Muscle layer of duodenum (tissue), 2 donors: ENCODE measurements at regions not wholly inside any gene's neighbourhood (a gene's known extent, or its start where the extent isn't known, plus 50 kb on each side); places are given as distances from the start of the nearest gene placed in this dataset.

Experiments
- H3K27ac ChIP-seq: one replicate; pipeline ENCODE4 v1.7.0; 2013; ENCODE audit warnings: mild to moderate bottlenecking, low read length
- H3K27me3 ChIP-seq: one replicate; pipeline ENCODE4 v1.7.0; 2013; ENCODE audit warnings: low read depth, mild to moderate bottlenecking, control low read depth, low read length
- H3K36me3 ChIP-seq, 2 donors: one replicate each; pipeline ENCODE4 v1.7.0; 2013; ENCODE audit warnings: low read length in 2 of 2, control low read depth in 1 of 2, mild to moderate bottlenecking in 1 of 2; ENCODE audit not compliant: insufficient read depth in 2 of 2, control insufficient read depth in 1 of 2
- H3K4me1 ChIP-seq, 2 donors: one replicate each; pipeline ENCODE4 v1.7.0; 2013; ENCODE audit warnings: low read length in 2 of 2, mild to moderate bottlenecking in 2 of 2, control low read depth in 1 of 2, moderate library complexity in 1 of 2; ENCODE audit not compliant: insufficient read depth in 2 of 2, control insufficient read depth in 1 of 2
- H3K4me3 ChIP-seq, 2 donors: one replicate each; pipeline ENCODE4 v1.7.0; 2013; ENCODE audit warnings: low read length in 2 of 2, low read depth in 1 of 2, mild to moderate bottlenecking in 1 of 2
- H3K9me3 ChIP-seq, 2 donors: one replicate each; pipeline ENCODE4 v1.7.0; 2013; ENCODE audit warnings: low read length in 2 of 2, control low read depth in 1 of 2, mild to moderate bottlenecking in 1 of 2; ENCODE audit not compliant: control insufficient read depth in 1 of 2
- donor health status: healthy.

DNA sequence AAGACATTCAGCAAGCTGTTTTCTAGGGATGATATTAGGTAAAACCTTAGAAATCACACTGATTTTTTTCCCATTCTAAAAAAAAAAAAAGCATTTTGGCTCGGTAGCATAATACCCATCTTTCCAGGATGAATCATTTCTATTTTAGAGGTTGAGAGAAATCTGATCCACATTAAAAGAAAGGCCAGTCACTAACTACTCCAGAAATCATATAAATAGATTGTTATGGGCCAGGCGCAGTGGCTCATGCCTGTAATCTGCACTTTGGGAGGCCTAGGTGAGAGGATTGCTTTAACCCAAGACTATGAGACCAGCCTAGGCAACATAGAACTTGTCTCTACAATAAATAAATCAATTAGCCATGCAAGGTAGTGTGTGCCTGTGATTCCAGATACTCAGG, 164.3 kb downstream of the BAMBI start:
- Histone ChIP-seq H3K4me1 (peaks cover 0 to 8% of the 10 kb centered on the region in 2 donors), H3K27ac (no peak overlapping the region), H3K9me3 (peaks cover 0 to 14% of the 10 kb centered on the region in 2 donors), H3K4me3 (no peak overlapping the region), H3K36me3 (no peaks in the 10 kb centered on the region), H3K27me3 (no peaks in the 10 kb centered on the region)

DNA sequence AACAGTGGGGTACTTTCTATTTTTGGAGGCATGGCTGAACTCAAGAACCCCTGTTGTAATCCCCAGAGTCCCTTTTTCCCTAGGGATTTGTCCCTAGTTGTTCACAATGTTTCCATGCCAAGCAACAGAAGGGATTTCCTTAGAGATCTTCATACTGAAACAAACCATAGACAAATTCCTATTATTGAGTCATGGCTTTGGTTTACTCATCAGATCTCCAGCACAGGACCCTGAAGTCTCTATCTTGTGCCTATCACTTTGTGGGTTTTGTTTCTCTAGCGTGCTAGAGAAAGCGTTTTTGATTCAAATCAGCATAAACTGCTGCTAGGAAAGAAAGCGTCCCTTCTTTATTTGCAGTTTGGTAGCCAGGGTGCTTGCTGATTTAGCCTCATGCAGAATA, 165.0 kb downstream of the BAMBI start:
- H3K27me3 ChIP-seq, result no peaks in the 10 kb centered on the region
- H3K36me3 ChIP-seq, result no peaks in the 10 kb centered on the region
- H3K4me1 ChIP-seq, result peaks cover 0 to 8% of the 10 kb centered on the region in 2 donors
- H3K4me3 ChIP-seq, result no peak overlapping the region
- H3K27ac ChIP-seq, result no peak overlapping the region
- peaks cover 0 to 14% of the 10 kb centered on the region in 2 donors for H3K9me3 ChIP-seq

DNA sequence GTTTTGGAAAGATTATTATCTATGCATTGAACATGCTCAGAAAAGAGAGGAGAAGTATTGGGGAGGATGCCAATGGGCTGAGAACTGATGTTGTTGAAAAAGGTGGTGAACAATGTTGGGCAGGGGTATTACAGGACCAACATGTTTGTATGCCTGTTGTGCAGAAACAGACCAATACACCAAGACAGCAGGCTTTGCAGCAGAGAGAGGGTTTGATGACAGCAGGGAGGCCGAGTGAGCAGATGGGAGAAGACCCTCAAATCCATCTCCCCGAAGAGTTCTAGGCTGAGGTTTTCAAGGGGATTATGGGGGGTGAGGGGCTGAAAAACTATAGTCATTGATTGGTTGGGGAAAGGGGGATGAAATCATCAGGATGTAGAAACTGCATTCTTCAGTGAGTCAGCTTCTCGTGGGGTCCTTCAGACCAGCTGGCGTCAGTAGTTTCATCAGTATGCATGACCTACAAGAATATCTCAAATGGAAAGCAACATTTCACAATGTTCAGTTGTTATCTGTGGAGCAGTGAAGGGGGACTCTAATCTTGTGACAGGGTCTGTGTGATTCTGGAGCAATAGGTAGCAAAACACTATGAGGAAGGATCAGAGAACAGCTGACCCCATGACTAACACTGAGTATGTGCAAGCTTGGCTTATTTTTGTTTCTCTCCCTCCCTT, 167.8 kb downstream of the BAMBI start:
- H3K27me3 ChIP-seq, result no peaks in the 10 kb centered on the region
- H3K27ac ChIP-seq, result no peak overlapping the region
- H3K36me3 ChIP-seq, result no peaks in the 10 kb centered on the region
- H3K4me3 ChIP-seq, result no peak overlapping the region
- H3K4me1 ChIP-seq, result peaks cover 0 to 8% of the 10 kb centered on the region in 2 donors
- H3K9me3 ChIP-seq, result peaks cover 0 to 14% of the 10 kb centered on the region in 2 donors

DNA sequence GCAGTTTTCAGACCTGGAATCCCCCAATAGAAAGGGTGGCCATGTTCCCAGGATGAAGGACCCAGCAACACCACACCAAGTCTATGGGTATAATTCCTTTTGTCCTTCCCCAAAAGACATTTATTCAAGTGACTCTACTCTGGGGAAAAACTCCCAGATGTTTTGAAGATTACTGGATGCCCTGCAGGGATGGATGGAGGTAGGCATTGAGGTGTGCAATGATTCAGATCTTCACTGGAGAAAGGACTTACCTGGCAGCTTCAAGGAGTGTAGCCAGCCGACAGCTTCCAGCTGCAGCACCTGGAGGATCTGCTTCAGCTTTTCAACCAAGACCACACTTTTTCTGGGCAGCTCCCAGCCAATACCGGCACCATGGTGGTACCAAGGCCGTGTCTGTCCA, 172.0 kb downstream of the BAMBI start:
- no peak overlapping the region for H3K4me3 ChIP-seq
- peaks cover 0 to 6% of the 10 kb centered on the region in 2 donors for H3K4me1 ChIP-seq
- H3K27ac ChIP-seq, result no peak overlapping the region
- H3K27me3 ChIP-seq, result no peaks in the 10 kb centered on the region
- H3K9me3 ChIP-seq, result peaks cover 0 to 13% of the 10 kb centered on the region in 2 donors
- no peaks in the 10 kb centered on the region for H3K36me3 ChIP-seq

DNA sequence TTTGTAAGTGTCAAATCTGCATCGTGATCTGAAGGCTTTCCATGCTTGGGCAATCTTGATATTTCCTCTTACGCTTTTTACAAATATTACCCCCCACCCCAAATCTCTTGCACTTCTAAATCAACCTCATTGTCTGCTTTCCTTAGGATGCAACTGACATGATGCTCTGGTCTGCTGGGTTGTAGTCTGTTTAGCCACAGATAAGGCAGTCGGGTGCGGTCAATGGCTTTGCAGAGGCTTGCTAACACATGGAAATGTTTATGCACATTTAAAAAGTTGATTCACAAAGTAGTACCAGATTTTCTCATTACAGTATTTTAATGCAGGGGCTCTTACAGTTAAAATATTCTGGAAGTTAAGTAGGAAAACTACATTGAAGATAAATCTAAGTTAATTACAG, 172.5 kb downstream of the BAMBI start:
- Histone ChIP-seq H3K4me1 (peaks cover 0 to 6% of the 10 kb centered on the region in 2 donors), H3K27ac (no peak overlapping the region), H3K27me3 (no peaks in the 10 kb centered on the region), H3K9me3 (peaks cover 0 to 8% of the 10 kb centered on the region in 2 donors), H3K36me3 (no peaks in the 10 kb centered on the region), H3K4me3 (no peak overlapping the region)

DNA sequence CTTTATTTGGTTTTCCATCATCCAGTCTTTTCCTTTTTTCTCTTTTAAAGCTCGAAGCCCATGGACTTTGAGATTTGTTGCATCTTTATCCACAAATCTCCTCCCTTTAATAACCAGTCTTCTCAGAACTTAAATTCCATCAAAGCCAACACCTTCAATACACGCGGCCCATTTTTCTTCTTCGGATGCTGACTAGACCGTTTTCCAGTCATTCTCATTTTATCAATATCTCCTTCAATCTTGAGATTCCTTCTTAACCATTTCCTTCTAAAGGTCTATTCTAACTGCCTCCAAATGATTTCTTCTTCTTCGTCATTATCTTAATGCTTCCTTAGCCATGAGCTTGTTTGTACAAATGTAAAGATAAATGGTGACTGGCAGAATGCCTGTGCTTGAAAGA, 173.5 kb downstream of the BAMBI start:
- Histone ChIP-seq H3K27me3 (no peaks in the 10 kb centered on the region), H3K4me3 (no peak overlapping the region), H3K9me3 (no peaks in the 10 kb centered on the region)

DNA sequence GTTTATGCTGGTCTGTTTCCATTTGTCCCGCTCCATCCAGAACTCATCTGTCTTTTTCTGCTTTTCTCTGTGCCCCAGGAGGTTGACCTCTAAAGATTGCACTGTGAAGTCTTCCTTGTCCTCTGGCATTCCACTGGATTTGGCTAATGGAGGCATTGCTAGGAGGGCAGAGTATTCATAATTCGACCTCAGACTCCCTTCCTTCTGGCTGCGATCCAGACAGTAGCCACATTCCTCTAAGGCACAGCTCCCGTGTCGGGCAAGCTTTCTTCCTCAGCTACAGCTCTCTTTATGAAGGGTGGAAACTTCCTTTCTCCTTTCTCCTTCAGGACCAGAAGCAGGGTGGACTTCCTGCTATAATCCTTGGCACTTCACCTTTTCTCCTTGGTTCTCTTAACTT, 175.9 kb downstream of the BAMBI start:
- Histone ChIP-seq H3K36me3 (no peaks in the 10 kb centered on the region), H3K4me3 (no peak overlapping the region), H3K27ac (no peak overlapping the region), H3K4me1 (peaks cover 0 to 6% of the 10 kb centered on the region in 2 donors), H3K27me3 (no peaks in the 10 kb centered on the region), H3K9me3 (no peaks in the 10 kb centered on the region)

More for the DNA sequence above, 173.5 kb downstream of the BAMBI start:
- Histone ChIP-seq H3K27ac (no peak overlapping the region), H3K36me3 (no peaks in the 10 kb centered on the region), H3K4me1 (peaks cover 0 to 6% of the 10 kb centered on the region in 2 donors)

DNA sequence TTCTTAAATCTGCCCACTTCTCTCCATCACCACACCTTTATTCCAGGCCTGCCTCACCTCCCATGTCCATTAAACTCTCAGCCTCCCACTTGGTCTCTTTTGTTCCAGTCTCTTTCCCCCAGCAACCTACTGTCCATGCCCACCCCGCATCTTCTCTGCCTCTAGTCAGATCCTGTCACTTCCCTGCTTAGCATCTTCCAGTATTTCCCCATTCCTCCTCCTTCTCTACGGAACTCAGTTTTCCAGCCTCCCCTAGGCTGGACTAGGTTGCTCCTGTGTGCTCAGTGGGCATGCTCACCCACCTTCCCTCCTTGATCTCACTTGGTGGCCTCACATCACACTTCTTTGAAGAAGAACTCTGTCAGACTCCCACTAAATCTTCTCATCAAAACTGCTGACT, 179.8 kb downstream of the BAMBI start:
- Histone ChIP-seq H3K27ac (no peak overlapping the region), H3K4me3 (no peak overlapping the region), H3K4me1 (peaks cover 0 to 6% of the 10 kb centered on the region in 2 donors), H3K27me3 (no peaks in the 10 kb centered on the region), H3K9me3 (no peaks in the 10 kb centered on the region), H3K36me3 (no peaks in the 10 kb centered on the region)

DNA sequence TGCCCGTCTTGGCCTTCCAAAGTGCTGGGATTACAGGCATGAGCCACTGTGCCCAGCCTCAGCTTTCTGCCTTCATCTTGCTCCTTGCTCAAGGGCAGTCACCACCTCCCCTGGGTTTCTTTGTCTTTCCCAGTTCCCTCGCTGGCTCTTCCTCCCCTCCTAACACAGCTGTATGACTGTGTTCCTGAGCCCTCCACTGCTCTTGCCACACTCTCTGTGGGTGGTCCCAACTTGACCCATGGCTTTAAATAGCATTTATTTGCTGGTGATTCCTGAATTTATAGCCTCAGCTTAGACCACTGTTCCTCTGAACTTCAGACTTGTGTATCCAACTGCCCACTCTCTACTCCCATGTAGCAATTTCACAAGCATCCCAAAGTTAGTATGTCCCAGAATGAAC, 181.3 kb downstream of the BAMBI start:
- no peaks in the 10 kb centered on the region for H3K4me1 ChIP-seq
- H3K27me3 ChIP-seq, result no peaks in the 10 kb centered on the region
- no peak overlapping the region for H3K4me3 ChIP-seq
- no peaks in the 10 kb centered on the region for H3K36me3 ChIP-seq
- H3K9me3 ChIP-seq, result no peaks in the 10 kb centered on the region
- no peak overlapping the region for H3K27ac ChIP-seq

DNA sequence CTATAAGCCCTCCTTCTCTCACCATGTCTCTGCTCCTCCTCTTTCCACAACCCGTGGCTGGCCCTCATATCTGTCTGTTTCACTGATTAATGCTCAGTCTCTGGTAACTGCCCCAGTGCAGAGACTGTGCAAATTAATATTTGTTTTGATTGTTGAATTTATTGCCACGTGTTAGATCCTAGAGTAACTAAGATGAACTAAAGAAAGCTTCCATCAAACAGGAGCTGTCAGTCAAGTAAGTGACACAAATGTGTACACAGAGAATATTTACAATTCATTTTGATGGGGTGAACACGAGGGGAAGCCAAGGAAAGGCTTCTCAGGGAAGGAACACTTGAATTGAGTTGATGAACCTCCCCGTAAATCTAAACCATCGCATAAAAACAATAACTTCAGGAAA, 182.5 kb downstream of the BAMBI start:
- no peaks in the 10 kb centered on the region for H3K36me3 ChIP-seq
- no peak overlapping the region for H3K4me3 ChIP-seq
- no peaks in the 10 kb centered on the region for H3K4me1 ChIP-seq
- no peaks in the 10 kb centered on the region for H3K27me3 ChIP-seq
- no peaks in the 10 kb centered on the region for H3K9me3 ChIP-seq
- no peak overlapping the region for H3K27ac ChIP-seq

DNA sequence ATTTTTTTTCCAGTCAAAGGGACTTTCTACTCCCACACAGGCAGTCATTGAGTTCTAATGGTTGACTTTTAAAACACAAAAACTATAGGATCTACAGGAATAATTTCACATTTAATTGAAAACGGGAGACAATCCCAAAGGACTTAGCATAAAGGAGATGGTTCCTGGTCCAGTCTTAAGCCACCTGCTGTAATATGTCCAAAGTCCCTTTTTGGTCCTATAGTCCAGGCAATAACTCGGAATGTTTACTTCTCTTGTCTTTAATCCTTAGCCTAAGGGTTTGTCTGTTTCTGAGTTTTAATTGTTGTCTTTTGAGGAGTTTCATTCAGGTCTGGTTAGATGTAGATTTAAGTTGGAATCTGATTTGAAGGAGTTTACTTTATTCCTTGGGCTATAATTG, 184.9 kb downstream of the BAMBI start:
- H3K9me3 ChIP-seq, result no peaks in the 10 kb centered on the region
- no peaks in the 10 kb centered on the region for H3K36me3 ChIP-seq
- H3K4me3 ChIP-seq, result no peak overlapping the region
- H3K27me3 ChIP-seq, result no peaks in the 10 kb centered on the region
- H3K4me1 ChIP-seq, result no peaks in the 10 kb centered on the region
- H3K27ac ChIP-seq, result no peak overlapping the region

DNA sequence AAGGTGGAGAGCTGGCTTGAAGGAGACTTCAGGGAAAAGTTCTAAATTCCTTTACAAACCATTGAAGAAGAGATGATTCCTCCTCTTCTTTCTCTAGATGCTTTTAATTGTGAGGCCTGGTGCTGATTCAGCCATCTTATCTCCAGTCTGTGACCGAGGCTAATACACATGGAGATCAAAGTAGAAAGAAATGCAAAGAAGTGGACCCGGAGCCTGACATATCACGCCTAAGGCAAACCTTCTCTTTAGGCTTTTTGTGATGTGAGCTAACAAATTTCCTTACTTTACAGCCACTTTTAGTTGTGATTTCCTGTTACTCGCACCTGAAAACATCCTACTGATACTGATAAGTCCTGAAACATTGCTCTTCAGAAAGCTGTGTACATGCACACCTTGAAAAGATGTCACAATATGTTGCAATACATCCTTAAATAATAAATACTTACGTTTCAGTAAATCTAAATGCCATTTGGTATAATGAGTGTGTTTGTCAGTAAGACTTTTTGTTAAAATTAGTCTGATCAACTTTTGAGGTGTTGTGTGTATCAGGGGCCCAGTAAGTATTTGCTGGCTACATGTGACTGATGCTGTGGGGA, 192.4 kb downstream of the BAMBI start:
- Histone ChIP-seq H3K27me3 (no peaks in the 10 kb centered on the region), H3K9me3 (no peaks in the 10 kb centered on the region), H3K36me3 (no peaks in the 10 kb centered on the region), H3K27ac (no peak overlapping the region), H3K4me3 (no peak overlapping the region), H3K4me1 (no peaks in the 10 kb centered on the region)
